Testis (tissue), 2 donors: ENCODE measurements at regions not wholly inside any gene's neighbourhood (a gene's known extent, or its start where the extent isn't known, plus 50 kb on each side); places are given as distances from the start of the nearest gene placed in this dataset.

Experiments
- POLR2A ChIP-seq: fragments of 450-650 bp; IDR thresholded peaks from one replicate; pipeline ENCODE4 v1.6.1; 2017; ENCODE audit warnings: antibody characterized with exemption, mild to moderate bottlenecking, moderate library complexity
- TF ChIP-seq, protein P1 (sequence below), 3 experiments: fragments of 450-650 bp in 2 of 3; fragments of 200-600 bp in 1 of 3; sonication (generic) in 1 of 3; IDR thresholded peaks; one replicate each; pipeline ENCODE4 v1.5.1; 2016 to 2019; ENCODE audit warnings: antibody characterized with exemption in 3 of 3, mild to moderate bottlenecking in 2 of 3, moderate library complexity in 1 of 3

DNA sequence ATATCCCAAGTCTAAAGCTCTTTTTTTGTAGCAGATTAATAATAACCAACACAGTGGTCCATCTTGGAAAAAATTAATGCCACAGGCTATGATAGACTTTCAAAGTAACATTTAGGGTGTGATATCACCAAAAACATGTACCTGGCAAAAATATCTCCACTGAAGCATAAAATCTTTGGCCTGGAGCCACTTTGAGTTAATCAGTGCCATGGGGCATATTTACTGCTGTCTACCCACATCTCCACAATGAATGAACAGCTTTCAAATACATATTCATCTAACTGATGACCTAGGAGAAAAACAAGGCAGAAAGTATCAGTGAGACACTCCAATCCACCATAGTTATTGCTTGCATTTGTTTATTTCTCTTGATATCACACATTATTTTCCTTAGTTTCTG, 296.0 kb upstream of the MDFIC2 start:
- TF ChIP-seq, protein P1, sequence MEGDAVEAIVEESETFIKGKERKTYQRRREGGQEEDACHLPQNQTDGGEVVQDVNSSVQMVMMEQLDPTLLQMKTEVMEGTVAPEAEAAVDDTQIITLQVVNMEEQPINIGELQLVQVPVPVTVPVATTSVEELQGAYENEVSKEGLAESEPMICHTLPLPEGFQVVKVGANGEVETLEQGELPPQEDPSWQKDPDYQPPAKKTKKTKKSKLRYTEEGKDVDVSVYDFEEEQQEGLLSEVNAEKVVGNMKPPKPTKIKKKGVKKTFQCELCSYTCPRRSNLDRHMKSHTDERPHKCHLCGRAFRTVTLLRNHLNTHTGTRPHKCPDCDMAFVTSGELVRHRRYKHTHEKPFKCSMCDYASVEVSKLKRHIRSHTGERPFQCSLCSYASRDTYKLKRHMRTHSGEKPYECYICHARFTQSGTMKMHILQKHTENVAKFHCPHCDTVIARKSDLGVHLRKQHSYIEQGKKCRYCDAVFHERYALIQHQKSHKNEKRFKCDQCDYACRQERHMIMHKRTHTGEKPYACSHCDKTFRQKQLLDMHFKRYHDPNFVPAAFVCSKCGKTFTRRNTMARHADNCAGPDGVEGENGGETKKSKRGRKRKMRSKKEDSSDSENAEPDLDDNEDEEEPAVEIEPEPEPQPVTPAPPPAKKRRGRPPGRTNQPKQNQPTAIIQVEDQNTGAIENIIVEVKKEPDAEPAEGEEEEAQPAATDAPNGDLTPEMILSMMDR (IDR thresholded peaks at IDR 0.05) = no peak
- no peak for TF ChIP-seq POLR2A
